NCI-H526 treated with DMSO at 0.1 percent for 48 hours (cell line): ENCODE measurements at regions not wholly inside any gene's neighbourhood (a gene's known extent, or its start where the extent isn't known, plus 50 kb on each side); places are given as distances from the start of the nearest gene placed in this dataset.
A peak's percentile ranks its signal among the peaks of the same experiment; 100 is the strongest.
"Not testable (repeated sequence)": the region's sequence is repeated elsewhere in the genome, so short reads cannot be mapped to it uniquely, and the experiment has no call there.

ENCODE experiments used
- DNase-seq: peaks from one replicate; lab custom pipeline; 2025; lab: John Stamatoyannopoulos, UW

- DNase-seq, result no peak
Measured at GRCh38 chr12:97985834-97986233, 523.2 kb downstream of the RMST start.

DNA sequence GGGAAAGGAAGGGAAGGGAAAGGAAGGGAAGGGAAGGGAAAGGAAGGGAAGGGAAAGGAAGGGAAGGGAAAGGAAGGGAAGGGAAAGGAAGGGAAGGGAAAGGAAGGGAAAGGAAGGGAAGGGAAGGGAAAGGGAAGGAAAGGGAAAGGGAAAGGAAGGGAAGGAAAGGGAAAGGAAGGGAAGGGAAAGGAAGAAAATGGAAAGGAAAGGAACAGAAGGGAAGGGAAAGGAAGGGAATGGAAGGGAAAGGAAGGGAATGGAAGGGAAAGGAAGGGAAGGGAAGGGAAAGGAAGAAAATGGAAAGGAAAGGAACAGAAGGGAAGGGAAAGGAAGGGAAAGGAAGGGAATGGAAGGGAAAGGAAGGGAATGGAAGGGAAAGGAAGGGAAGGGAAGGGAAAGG, 526.0 kb downstream of the RMST start:
- not testable (repeated sequence) for DNase-seq

DNA sequence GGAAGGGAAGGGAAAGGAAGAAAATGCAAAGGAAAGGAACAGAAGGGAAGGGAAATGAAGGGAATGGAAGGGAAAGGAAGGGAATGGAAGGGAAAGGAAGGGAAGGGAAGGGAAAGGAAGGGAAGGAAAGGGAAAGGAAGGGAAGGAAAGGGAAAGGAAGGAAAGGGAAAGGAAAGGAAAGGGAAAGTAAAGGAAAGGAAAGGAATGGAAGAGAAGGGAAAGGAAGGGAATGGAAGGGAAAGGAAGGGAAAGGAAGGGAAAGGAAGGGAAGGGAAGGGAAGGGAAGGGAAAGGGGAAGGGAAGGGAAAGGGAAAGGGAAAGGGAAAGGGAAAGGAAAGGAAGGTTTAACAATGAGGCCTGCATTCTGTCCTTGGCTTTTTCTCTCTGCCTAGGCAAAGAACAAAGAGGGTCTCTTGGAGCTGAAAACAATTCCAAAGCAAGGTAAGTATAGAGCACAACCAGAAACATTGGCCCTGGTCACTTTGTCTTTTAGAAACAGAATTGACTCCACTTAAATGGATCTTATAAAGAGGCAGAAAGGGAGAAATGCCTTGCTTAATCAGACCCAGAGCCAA, 525.9 kb upstream of the TMPO start:
- no peak for DNase-seq

- DNase-seq, result no peak
Measured at GRCh38 chr12:97994746-97995484, 520.5 kb upstream of the TMPO start.

- no peak for DNase-seq
Measured at GRCh38 chr12:97995559-97995958, 519.8 kb upstream of the TMPO start.

GRCh38 chr12:98001430-98001829, 514.0 kb upstream of the TMPO start:
- no peak for DNase-seq

- DNase-seq, result peak; percentile 60
Measured at GRCh38 chr12:98002887-98003493, 512.4 kb upstream of the TMPO start.

- DNase-seq, result no peak
Measured at GRCh38 chr12:98007963-98008362, 507.4 kb upstream of the TMPO start.

- DNase-seq, result no peak
Measured at GRCh38 chr12:98013560-98013959, 501.8 kb upstream of the TMPO start.

DNA sequence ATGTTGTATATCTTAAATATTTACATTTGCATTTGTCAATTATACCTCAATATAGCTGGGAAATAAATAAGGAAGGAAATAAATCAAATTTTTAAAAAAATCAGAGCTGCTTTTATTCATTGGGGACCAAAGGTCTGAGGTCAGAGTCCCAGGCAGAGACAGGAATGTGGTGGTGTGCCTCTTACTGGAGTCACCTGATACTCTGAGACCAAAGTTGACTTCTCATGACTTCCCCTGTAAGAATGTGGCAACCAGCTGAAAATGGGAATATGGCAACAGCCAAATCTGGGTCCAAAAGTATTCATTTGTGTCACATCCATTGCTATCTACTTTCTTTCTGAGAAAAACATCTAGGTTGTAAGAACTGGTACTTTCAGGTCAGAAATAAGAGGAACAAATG, 496.6 kb upstream of the TMPO start:
- no peak for DNase-seq

- peak; percentile 35 for DNase-seq
Measured at GRCh38 chr12:98020376-98020775, 495.0 kb upstream of the TMPO start.

GRCh38 chr12:98022961-98023360, 492.4 kb upstream of the TMPO start:
- DNase-seq, result no peak

GRCh38 chr12:98037401-98038140, 477.8 kb upstream of the TMPO start:
- no peak for DNase-seq

- no peak for DNase-seq
Measured at GRCh38 chr12:98042668-98043067, 472.7 kb upstream of the TMPO start.

DNA sequence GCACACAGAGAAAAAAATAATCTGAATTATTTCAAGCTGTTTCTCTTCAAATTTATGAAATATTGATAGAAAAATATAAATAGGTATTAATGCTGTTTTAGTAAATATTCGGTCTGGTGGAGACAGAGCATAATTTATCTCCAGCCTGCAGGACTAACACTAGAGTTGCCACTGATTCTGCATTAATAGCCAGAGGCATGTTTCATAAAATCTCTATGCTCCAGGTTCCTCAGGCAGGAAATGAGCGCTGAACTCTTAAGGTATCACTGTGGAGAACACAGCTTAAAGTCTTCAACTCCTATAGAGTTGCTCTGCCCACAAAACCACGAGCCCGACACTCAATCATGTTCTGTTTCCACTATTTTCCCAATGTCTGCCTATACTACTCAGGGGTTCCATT, 470.0 kb upstream of the TMPO start:
- no peak for DNase-seq

GRCh38 chr12:98048326-98048725, 467.1 kb upstream of the TMPO start:
- DNase-seq, result no peak

GRCh38 chr12:98053202-98053601, 462.2 kb upstream of the TMPO start:
- no peak for DNase-seq

DNA sequence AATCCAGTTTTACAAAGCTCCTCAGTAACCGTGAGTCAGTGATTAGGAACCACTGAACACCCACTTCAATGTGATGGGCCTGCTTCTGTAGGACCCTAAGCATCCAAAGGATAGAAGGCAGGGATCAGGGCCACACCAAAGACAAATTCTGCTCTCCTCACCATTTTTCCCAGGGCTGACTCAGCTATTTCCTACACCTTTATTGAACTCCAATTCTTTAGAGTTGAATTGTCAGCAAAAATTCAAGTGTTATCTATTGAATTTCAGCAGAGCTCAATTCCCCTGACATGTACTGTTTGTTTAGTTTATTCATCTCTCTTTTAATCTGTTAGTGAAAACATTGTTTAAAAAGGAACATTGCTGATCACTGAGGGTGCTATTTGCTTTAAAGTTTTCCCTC, 457.7 kb upstream of the TMPO start:
- no peak for DNase-seq

GRCh38 chr12:98058213-98058612, 457.2 kb upstream of the TMPO start:
- DNase-seq, result no peak

- no peak for DNase-seq
Measured at GRCh38 chr12:98058838-98059237, 456.6 kb upstream of the TMPO start.

GRCh38 chr12:98059659-98060343, 455.6 kb upstream of the TMPO start:
- DNase-seq, result no peak

- no peak for DNase-seq
Measured at GRCh38 chr12:98060411-98060810, 455.0 kb upstream of the TMPO start.
